Psoas muscle (tissue), 7 donors: ENCODE measurements at regions not wholly inside any gene's neighbourhood (a gene's known extent, or its start where the extent isn't known, plus 50 kb on each side); places are given as distances from the start of the nearest gene placed in this dataset.

ENCODE experiments used
- ATAC-seq, 4 donors: fragments of 200-7000 bp; cut with Tn5 transposase; one replicate each; pipeline ENCODE4 v1.9.1; 2020; ENCODE audit warnings: moderate library complexity in 3 of 4, mild to moderate bottlenecking in 2 of 4
- DNase-seq, 2 donors: peaks; one replicate each; pipeline ENCODE4 v3.0.0-alpha.2; 2020
- H3K27ac ChIP-seq: fragments of 200-600 bp; one replicate; pipeline ENCODE4 v1.8.0; 2022
- H3K27me3 ChIP-seq, 3 donors: fragments of 200-600 bp in 1 of 3; one replicate each; pipeline versions ENCODE4 v1.6.1 to v1.8.0; 2013 to 2022; ENCODE audit warnings: low read length in 2 of 3, mild to moderate bottlenecking in 2 of 3, moderate library complexity in 1 of 3; ENCODE audit not compliant: insufficient read depth in 3 of 3
- H3K36me3 ChIP-seq, 2 donors: fragments of 200-600 bp in 1 of 2; one replicate each; pipeline versions ENCODE4 v1.6.1 to v1.8.0; 2013 to 2022; ENCODE audit warnings: low read depth in 1 of 2, mild to moderate bottlenecking in 1 of 2, moderate library complexity in 1 of 2; ENCODE audit not compliant: insufficient read depth in 1 of 2
- H3K4me1 ChIP-seq: fragments of 200-600 bp; one replicate; pipeline ENCODE4 v1.8.0; 2022
- H3K4me3 ChIP-seq: fragments of 200-600 bp; one replicate; pipeline ENCODE4 v1.8.0; 2022; ENCODE audit warnings: mild to moderate bottlenecking
- H3K9me3 ChIP-seq: fragments of 200-600 bp; one replicate; pipeline ENCODE4 v1.8.0; 2022
- WGBS, 3 donors: extraction: QIAGEN DNeasy Blood & Tissue Kit; methylation state at CpG; one replicate each; pipeline versions ENCODE4 v1.1.6 to v1.1.7; 2013; 5-methylcytosine and 5-hydroxymethylcytosine counted together
- intact Hi-C, 2 donors: fragments of 100-400 bp; cut with DNase I; formaldehyde crosslinking; loops; one replicate each; pipeline versions ENCODE4 v1.11.0 to v1.14.2; 2022
- TF ChIP-seq, protein P1 (sequence below): fragments of 200-600 bp; IDR thresholded peaks from one replicate; pipeline ENCODE4 v1.8.0; 2022; ENCODE audit warnings: antibody characterized with exemption
- donor health status: healthy with polysubstance abuse.
- donor health status: DM: no; HTN: no; CAD: no; lungs with moderate emphysema.
- donor health status: Bipolar disorder and iron deficiency.
- donor health status: healthy.
- donor health status: DM: yes; HTN: yes; CAD: no.
- donor health status: DM: no; HTN: no; CAD: no.
- donor health status: DM: yes; HTN: yes; CAD: no.

DNA sequence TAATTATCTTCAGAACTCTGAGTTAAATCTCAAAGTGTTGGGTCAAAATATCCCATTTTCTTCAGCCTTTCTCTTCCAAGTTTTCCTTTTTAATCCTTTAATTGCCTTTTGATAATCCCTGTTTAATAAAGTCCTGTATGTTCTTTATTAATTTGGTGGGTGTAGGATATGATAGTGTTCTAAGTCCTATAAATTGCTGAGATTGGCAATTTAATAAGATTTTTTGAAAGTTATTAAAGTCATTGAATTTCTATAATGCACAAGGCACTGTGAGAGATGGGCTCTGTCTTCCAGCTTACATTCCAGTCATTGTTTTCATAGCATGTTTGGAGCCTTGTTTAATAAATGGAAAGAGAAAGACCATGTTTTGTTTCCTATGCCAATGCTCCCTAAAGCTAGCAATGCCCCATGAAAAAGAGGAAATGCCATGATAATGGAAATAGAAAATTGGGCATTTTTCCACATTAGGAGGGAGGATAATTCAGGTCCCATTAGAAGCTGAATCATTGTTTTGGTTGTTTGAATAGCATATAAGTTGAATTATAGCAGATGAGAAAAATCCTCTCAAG is 404.8 kb downstream of the CD109 start:
- no peaks in the 10 kb centered on the region for H3K4me1 ChIP-seq
- no peak overlapping the region for H3K4me3 ChIP-seq
- no peak overlapping the region for H3K27ac ChIP-seq
- no peaks in the 10 kb centered on the region for H3K36me3 ChIP-seq
- no peaks in the 10 kb centered on the region for H3K27me3 ChIP-seq
- H3K9me3 ChIP-seq, result no peaks in the 10 kb centered on the region
- TF ChIP-seq, protein P1, sequence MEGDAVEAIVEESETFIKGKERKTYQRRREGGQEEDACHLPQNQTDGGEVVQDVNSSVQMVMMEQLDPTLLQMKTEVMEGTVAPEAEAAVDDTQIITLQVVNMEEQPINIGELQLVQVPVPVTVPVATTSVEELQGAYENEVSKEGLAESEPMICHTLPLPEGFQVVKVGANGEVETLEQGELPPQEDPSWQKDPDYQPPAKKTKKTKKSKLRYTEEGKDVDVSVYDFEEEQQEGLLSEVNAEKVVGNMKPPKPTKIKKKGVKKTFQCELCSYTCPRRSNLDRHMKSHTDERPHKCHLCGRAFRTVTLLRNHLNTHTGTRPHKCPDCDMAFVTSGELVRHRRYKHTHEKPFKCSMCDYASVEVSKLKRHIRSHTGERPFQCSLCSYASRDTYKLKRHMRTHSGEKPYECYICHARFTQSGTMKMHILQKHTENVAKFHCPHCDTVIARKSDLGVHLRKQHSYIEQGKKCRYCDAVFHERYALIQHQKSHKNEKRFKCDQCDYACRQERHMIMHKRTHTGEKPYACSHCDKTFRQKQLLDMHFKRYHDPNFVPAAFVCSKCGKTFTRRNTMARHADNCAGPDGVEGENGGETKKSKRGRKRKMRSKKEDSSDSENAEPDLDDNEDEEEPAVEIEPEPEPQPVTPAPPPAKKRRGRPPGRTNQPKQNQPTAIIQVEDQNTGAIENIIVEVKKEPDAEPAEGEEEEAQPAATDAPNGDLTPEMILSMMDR, result no peak
- DNase-seq (no peak), ATAC-seq (no peak)
- intact Hi-C loops, result no loop called here

DNA sequence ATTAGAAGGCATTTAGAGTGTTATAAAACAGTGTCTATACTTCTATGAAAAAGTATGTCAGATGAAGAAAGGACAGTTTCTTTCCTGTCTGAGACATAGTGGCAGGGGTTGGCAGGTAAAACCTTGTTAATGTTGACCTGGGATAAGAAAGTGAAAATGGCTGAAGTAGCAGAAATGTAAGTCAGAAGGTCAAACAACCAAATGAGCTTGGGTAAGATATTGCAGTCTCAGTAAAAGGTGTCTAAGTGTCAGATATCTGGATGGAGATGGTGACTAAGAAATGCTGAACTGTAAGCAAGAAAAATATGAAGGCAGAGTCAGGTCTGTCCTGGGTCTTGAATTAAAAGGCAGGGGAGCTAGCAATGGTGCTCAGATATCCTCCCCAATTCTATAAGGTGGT is 400.3 kb downstream of the CD109 start:
- H3K4me1 ChIP-seq, result no peaks in the 10 kb centered on the region
- no peak overlapping the region for H3K4me3 ChIP-seq
- TF ChIP-seq, protein P1, result no peak
- no peaks in the 10 kb centered on the region for H3K36me3 ChIP-seq
- intact Hi-C loops, result no loop called here
- H3K9me3 ChIP-seq, result no peaks in the 10 kb centered on the region
- ATAC-seq (no peak), DNase-seq (no peak)
- no peaks in the 10 kb centered on the region for H3K27me3 ChIP-seq
- H3K27ac ChIP-seq, result no peak overlapping the region

DNA sequence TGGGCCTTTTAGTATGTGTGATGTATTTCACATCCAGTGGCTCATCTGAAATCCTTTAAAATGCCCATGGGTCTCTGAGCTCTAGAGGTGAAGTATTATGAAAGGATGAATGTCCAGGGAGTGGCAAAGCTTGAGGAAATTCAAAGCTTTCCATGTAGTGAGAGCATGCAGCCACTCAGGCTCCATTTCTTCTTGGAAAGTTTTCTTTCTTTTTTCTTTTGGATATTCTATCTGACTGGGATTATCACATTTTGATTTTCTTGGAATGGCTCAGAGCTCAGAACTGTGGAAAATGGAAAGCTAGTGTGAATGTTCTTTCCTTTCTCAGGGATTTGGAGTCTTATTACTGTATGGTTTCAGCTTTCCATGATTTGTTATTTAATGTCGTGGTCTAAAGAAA is 397.4 kb downstream of the CD109 start:
- WGBS, 3 donors, result 11 to 26% (median 22%) methylated on average over 1 of the region's 1 CpG
- intact Hi-C loops, result no loop called here
- H3K9me3 ChIP-seq, result no peaks in the 10 kb centered on the region

DNA sequence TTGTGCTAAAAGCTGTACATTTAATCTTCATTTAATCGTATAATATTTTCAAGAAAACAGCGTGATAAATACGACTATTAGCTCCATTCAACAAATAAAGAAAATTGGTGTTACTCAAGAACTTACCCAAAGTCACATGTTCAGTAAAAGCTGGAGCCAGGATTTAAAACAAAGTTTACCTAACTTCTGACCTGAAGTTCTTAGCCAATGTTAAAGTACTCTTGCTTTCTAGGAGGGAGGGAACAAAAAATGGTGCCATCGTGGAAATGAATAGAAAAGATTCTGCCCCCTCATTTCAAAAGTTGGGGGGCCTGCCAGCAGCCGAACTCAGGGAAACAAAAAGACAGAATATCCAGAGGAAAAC is 395.8 kb downstream of the CD109 start:
- no peak overlapping the region for H3K4me3 ChIP-seq
- WGBS, 3 donors, result 67 to 76% (median 70%) methylated on average over 5 of the region's 5 CpGs
- no peak for ATAC-seq
- H3K27me3 ChIP-seq, result peaks cover 0 to 2% (median 0%) of the 10 kb centered on the region in 3 donors
- no peaks in the 10 kb centered on the region for H3K4me1 ChIP-seq
- TF ChIP-seq, protein P1, result no peak
- no peak for DNase-seq
- H3K36me3 ChIP-seq, result no peaks in the 10 kb centered on the region
- intact Hi-C loops, result loop anchor here in 1 of 2 donors (2.0 kb wide), 1 partner anchor 1119 kb away; no protein-coding TSS in a partner anchor
- H3K9me3 ChIP-seq, result no peaks in the 10 kb centered on the region
- no peak overlapping the region for H3K27ac ChIP-seq

More for the DNA sequence above, 397.4 kb downstream of the CD109 start:
- peaks cover 0 to 2% (median 0%) of the 10 kb centered on the region in 3 donors for H3K27me3 ChIP-seq
- no peaks in the 10 kb centered on the region for H3K4me1 ChIP-seq
- no peak overlapping the region for H3K4me3 ChIP-seq
- no peaks in the 10 kb centered on the region for H3K36me3 ChIP-seq
- no peak for DNase-seq
- ATAC-seq, result no peak
- TF ChIP-seq, protein P1, result no peak
- H3K27ac ChIP-seq, result no peak overlapping the region

DNA sequence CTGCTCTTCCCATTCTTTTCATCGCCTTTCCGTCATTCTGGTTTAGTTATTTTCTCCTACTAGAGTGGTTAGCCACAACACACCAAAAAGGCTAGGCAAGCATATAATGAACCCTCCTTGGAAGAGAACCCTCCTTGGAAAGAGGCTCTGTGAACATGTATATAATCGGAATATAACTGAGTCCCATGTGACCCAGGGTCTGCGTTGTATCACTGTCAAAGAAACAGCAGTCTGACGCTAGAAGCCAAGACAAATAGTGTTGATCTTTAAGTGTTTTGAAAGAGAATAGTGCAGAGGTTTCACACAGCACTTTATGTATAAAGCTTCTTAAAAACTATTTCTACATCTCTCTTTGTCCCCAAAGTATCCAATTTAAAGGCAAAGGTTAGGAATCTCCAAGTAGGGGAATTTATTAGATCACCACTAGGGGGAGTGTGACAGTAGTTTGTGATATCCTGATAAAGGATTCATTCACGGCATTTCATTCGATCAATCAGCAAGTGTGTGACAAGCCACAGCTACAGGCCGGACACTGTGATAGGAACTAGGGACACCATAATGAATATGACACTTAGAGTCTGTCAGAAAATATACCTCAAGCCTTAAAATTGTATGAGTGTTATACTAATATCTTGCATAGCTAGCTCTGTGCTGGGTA is 395.3 kb downstream of the CD109 start:
- DNase-seq (no peak), ATAC-seq (no peak)
- Histone ChIP-seq H3K27me3 (peaks cover 0 to 2% (median 0%) of the 10 kb centered on the region in 3 donors), H3K36me3 (no peaks in the 10 kb centered on the region), H3K4me3 (no peak overlapping the region), H3K4me1 (no peaks in the 10 kb centered on the region), H3K9me3 (no peaks in the 10 kb centered on the region), H3K27ac (no peak overlapping the region)
- 52 to 60% (median 55%) methylated on average over 8 of the region's 8 CpGs for WGBS, 3 donors
- intact Hi-C loops, result loop anchor here in 1 of 2 donors (2.0 kb wide), 1 partner anchor 1120 kb away; no protein-coding TSS in a partner anchor
- TF ChIP-seq, protein P1, result peak; percentile 63
